H1 (cell line): ENCODE measurements at regions not wholly inside any gene's neighbourhood (a gene's known extent, or its start where the extent isn't known, plus 50 kb on each side); places are given as distances from the start of the nearest gene placed in this dataset.

Experiments used
- CTCF ChIA-PET: fragments of 300-600 bp; sonication (Branson Sonifier 250); formaldehyde crosslinking; loops from one replicate; lab custom pipeline; 2021; ENCODE audit not compliant: partially characterized antibody; lab: Charles Lee
- POLR2A ChIA-PET: fragments of 300-600 bp; sonication (Branson Sonifier 250); formaldehyde crosslinking; loops from one replicate; lab custom pipeline; 2021; ENCODE audit warnings: inconsistent platforms; ENCODE audit not compliant: partially characterized antibody; lab: Charles Lee
- DNase-seq, 2 experiments: peaks; one replicate each; pipeline versions ENCODE4 v3.0.0 to v3.0.0-alpha.2; 2010 to 2022; ENCODE audit warnings: low spot score in 2 of 2, low read depth in 1 of 2, mixed read lengths in 1 of 2
- FAIRE-seq: peaks from 2 replicates; lab custom pipeline; 2011; peaks lifted over from hg19 to GRCh38; lab: Jason Lieb, UNC
- H2AFZ ChIP-seq: 2 replicates; pipeline ENCODE4 v1.8.1; 2012; ENCODE audit warnings: low read length, inconsistent platforms
- H2AK5ac ChIP-seq: 2 replicates; pipeline ENCODE4 v1.6.1; 2013; ENCODE audit warnings: low read depth, low read length
- H2BK120ac ChIP-seq: replicated peaks from 2 replicates; pipeline ENCODE3; 2013; ENCODE audit warnings: low read depth, low read length, inconsistent platforms
- H2BK12ac ChIP-seq: 2 replicates; pipeline ENCODE4 v1.6.1; 2013; ENCODE audit warnings: low read depth, low read length
- H2BK15ac ChIP-seq: 2 replicates; pipeline ENCODE4 v1.6.1; 2013; ENCODE audit warnings: low read length
- H2BK20ac ChIP-seq: 2 replicates; pipeline ENCODE4 v1.6.1; 2013; ENCODE audit warnings: low read length
- H2BK5ac ChIP-seq: 2 replicates; pipeline ENCODE4 v1.6.1; 2013; ENCODE audit warnings: low read depth, low read length
- H3K14ac ChIP-seq: 2 replicates; pipeline ENCODE4 v1.6.1; 2013; ENCODE audit warnings: inconsistent platforms; ENCODE audit not compliant: insufficient read length
- H3K18ac ChIP-seq: 2 replicates; pipeline ENCODE4 v1.6.1; 2013; ENCODE audit warnings: low read length; ENCODE audit errors: extremely low read depth
- H3K23ac ChIP-seq: 2 replicates; pipeline ENCODE4 v1.6.1; 2013; ENCODE audit warnings: inconsistent platforms; ENCODE audit not compliant: insufficient read length
- H3K23me2 ChIP-seq: 2 replicates; pipeline ENCODE4 v1.6.1; 2013; ENCODE audit warnings: low read depth, low read length
- H3K27ac ChIP-seq: 2 replicates; pipeline ENCODE4 v1.6.1; 2011; ENCODE audit warnings: low read depth, low read length, inconsistent platforms
- H3K27me3 ChIP-seq, 4 experiments: replicated peaks in 1 of 4; 1 replicate in 1 of 4; 2 replicates in 3 of 4; pipeline versions ENCODE4 v1.6.1 to v1.8.1; 2011 to 2013; ENCODE audit warnings: low read length in 3 of 4, mild to moderate bottlenecking in 3 of 4, inconsistent platforms in 2 of 4, mixed read lengths in 2 of 4, moderate library complexity in 1 of 4; ENCODE audit not compliant: control insufficient read depth in 3 of 4, insufficient read depth in 3 of 4; ENCODE audit errors: extremely low read depth in 1 of 4
- H3K36me3 ChIP-seq, 4 experiments: 2 replicates each; pipeline versions ENCODE4 v1.6.1 to v1.8.1; 2011 to 2013; ENCODE audit warnings: mild to moderate bottlenecking in 4 of 4, low read length in 3 of 4, moderate library complexity in 2 of 4, control low read depth in 1 of 4, inconsistent platforms in 1 of 4; ENCODE audit not compliant: insufficient read depth in 4 of 4, control insufficient read depth in 2 of 4
- H3K4ac ChIP-seq: replicated peaks from 2 replicates; pipeline ENCODE3; 2013; ENCODE audit warnings: low read length, low read depth, mixed read lengths, inconsistent platforms; ENCODE audit not compliant: insufficient read length
- H3K4me1 ChIP-seq, 4 experiments: replicated peaks in 1 of 4; 1 replicate in 1 of 4; 2 replicates in 3 of 4; pipeline versions ENCODE4 v1.6.1 to v1.8.1; 2011 to 2013; ENCODE audit warnings: low read length in 3 of 4, inconsistent platforms in 2 of 4, mixed read lengths in 1 of 4; ENCODE audit not compliant: insufficient read depth in 4 of 4, control insufficient read depth in 3 of 4
- H3K4me2 ChIP-seq, 2 experiments: 2 replicates each; pipeline versions ENCODE4 v1.6.1 to v1.8.1; 2011 to 2013; ENCODE audit warnings: low read depth in 2 of 2, low read length in 2 of 2, control low read depth in 1 of 2, inconsistent platforms in 1 of 2, mild to moderate bottlenecking in 1 of 2; ENCODE audit not compliant: insufficient read depth in 1 of 2
- H3K4me3 ChIP-seq, 4 experiments: fragments of 200-600, 300-600 bp in 1 of 4; sonication (generic), shearing (Covaris generic), sonication (Bioruptor Twin) in 1 of 4; 2 replicates each; pipeline versions ENCODE4 v1.5.1 to v1.8.1; 2011 to 2016; ENCODE audit warnings: low read length in 4 of 4, low read depth in 3 of 4, control low read depth in 2 of 4, inconsistent platforms in 2 of 4, mild to moderate bottlenecking in 2 of 4, mixed read lengths in 1 of 4, moderate library complexity in 1 of 4; ENCODE audit not compliant: insufficient read depth in 2 of 4; ENCODE audit errors: extremely low read depth in 1 of 4
- H3K56ac ChIP-seq: replicated peaks from 2 replicates; pipeline ENCODE3; 2013; ENCODE audit warnings: low read depth, mild to moderate bottlenecking, mixed read lengths, low read length, inconsistent platforms; ENCODE audit not compliant: insufficient read length
- H3K79me1 ChIP-seq: 2 replicates; pipeline ENCODE4 v1.6.1; 2013; ENCODE audit warnings: low read depth, low read length, control low read depth
- H3K79me2 ChIP-seq, 2 experiments: 2 replicates each; pipeline versions ENCODE4 v1.6.1 to v1.8.1; 2012 to 2013; ENCODE audit warnings: low read length in 2 of 2, mild to moderate bottlenecking in 2 of 2, inconsistent platforms in 1 of 2; ENCODE audit not compliant: insufficient read depth in 2 of 2, control insufficient read depth in 1 of 2
- H3K9ac ChIP-seq, 4 experiments: replicated peaks in 1 of 4; 1 replicate in 1 of 4; 2 replicates in 3 of 4; pipeline versions ENCODE4 v1.6.1 to v1.8.1; 2011 to 2013; ENCODE audit warnings: low read depth in 3 of 4, low read length in 3 of 4, control low read depth in 2 of 4, mild to moderate bottlenecking in 2 of 4, moderate library complexity in 2 of 4, inconsistent platforms in 1 of 4; ENCODE audit errors: extremely low read depth in 1 of 4
- H3K9me3 ChIP-seq, 2 experiments: 2 replicates each; pipeline versions ENCODE4 v1.6.1 to v1.8.1; 2012 to 2013; ENCODE audit warnings: mild to moderate bottlenecking in 2 of 2, moderate library complexity in 2 of 2, control low read depth in 1 of 2, inconsistent platforms in 1 of 2, low read depth in 1 of 2, low read length in 1 of 2, mixed read lengths in 1 of 2; ENCODE audit not compliant: insufficient read depth in 2 of 2
- H4K20me1 ChIP-seq, 2 experiments: replicated peaks in 1 of 2; 2 replicates each; pipeline versions ENCODE3 to v1.8.1; 2011 to 2013; ENCODE audit warnings: inconsistent platforms in 2 of 2, low read length in 2 of 2, mild to moderate bottlenecking in 1 of 2; ENCODE audit not compliant: insufficient read depth in 2 of 2, control insufficient read depth in 1 of 2
- H4K5ac ChIP-seq: 2 replicates; pipeline ENCODE4 v1.6.1; 2013; ENCODE audit warnings: low read length, low read depth, mixed read lengths, inconsistent platforms; ENCODE audit not compliant: insufficient read length
- H4K8ac ChIP-seq: 2 replicates; pipeline ENCODE4 v1.8.0; 2013; ENCODE audit warnings: mild to moderate bottlenecking, moderate library complexity, low read length, inconsistent platforms; ENCODE audit not compliant: insufficient read depth; ENCODE audit errors: extremely low read depth
- H4K91ac ChIP-seq: replicated peaks from 2 replicates; pipeline ENCODE3; 2013; ENCODE audit warnings: low read length, mixed read lengths, inconsistent platforms; ENCODE audit not compliant: insufficient read length
- PHF8 ChIP-seq: fragments of 200-600 bp; sonication (generic); conservative IDR thresholded peaks from 2 replicates; pipeline ENCODE4 v1.7.1; 2012; ENCODE audit warnings: low read depth, mild to moderate bottlenecking, inconsistent platforms, low read length, moderate library complexity
- RFX5 ChIP-seq: IDR thresholded peaks from 2 replicates; pipeline ENCODE4 v1.6.1; 2011; ENCODE audit warnings: low read depth, low read length, improper control_type of control experiment, borderline replicate concordance
- SIRT6 ChIP-seq: IDR thresholded peaks from one replicate; pipeline ENCODE4 v1.7.1; 2012; ENCODE audit warnings: low read length, inconsistent platforms
- SRF ChIP-seq: IDR thresholded peaks from 2 replicates; pipeline ENCODE4 v1.6.1; 2011; ENCODE audit warnings: mild to moderate bottlenecking, low read depth, low read length, moderate library complexity
- TBP ChIP-seq: IDR thresholded peaks from 2 replicates; pipeline ENCODE4 v1.6.1; 2011; ENCODE audit warnings: low read depth, low read length, improper control_type of control experiment
- TCF12 ChIP-seq: IDR thresholded peaks from 2 replicates; pipeline ENCODE4 v1.6.1; 2011; ENCODE audit warnings: low read depth, mild to moderate bottlenecking, low read length
- WGBS, 2 experiments: shearing (Covaris generic) in 1 of 2; methylation state at CpG; one replicate each; pipeline versions ENCODE4 v1.1.6 to v1.1.7; 2013 to 2015; ENCODE audit warnings: low lambda C conversion rate in 2 of 2, mixed read lengths in 2 of 2, inconsistent platforms in 1 of 2, low coverage in 1 of 2, missing lambda C conversion rate in 1 of 2; ENCODE audit not compliant: insufficient replicate concordance in 2 of 2, insufficient coverage in 1 of 2, insufficient read length in 1 of 2; ENCODE audit errors: extremely low coverage in 1 of 2, missing lambda C conversion rate in 1 of 2; 5-methylcytosine and 5-hydroxymethylcytosine counted together

- Histone ChIP-seq H3K4me3 (no peak overlapping the region), H3K14ac (no peak overlapping the region), H2BK5ac (no peak overlapping the region), H2BK15ac (no peak overlapping the region), H3K27me3 (no peaks in the 10 kb centered on the region), H3K23ac (no peak overlapping the region), H3K27ac (no peak overlapping the region), H3K56ac (no peak overlapping the region), H4K91ac (no peak overlapping the region), H3K79me1 (no peaks in the 10 kb centered on the region; the same call in none of the 2 replicates), H2BK12ac (no peak overlapping the region), H4K20me1 (no peaks in the 10 kb centered on the region), H2BK120ac (no peak overlapping the region), H3K4ac (no peak overlapping the region), H3K23me2 (no peaks in the 10 kb centered on the region), H3K4me2 (no peak overlapping the region), H3K18ac (no peak overlapping the region), H3K9ac (no peak overlapping the region), H2BK20ac (no peak overlapping the region), H3K36me3 (no peaks in the 10 kb centered on the region), H3K9me3 (no peaks in the 10 kb centered on the region), H4K5ac (no peak overlapping the region), H4K8ac (no peak overlapping the region), H3K4me1 (no peaks in the 10 kb centered on the region), H2AK5ac (no peak overlapping the region), H3K79me2 (no peaks in the 10 kb centered on the region), H2AFZ (no peak overlapping the region)
- CTCF ChIA-PET, result interaction anchor here (0.6 to 7.8 kb wide), 4 partner anchors 11 to 219 kb away, joined by 3 to 67 read pairs (median 4); no protein-coding TSS in a partner anchor
- POLR2A ChIA-PET, result no interaction called here
- 79% methylated on average over 3 of the region's 3 CpGs; no CpG with 5 or more reads in 1 of the 2 experiments for WGBS, 2 experiments
- FAIRE-seq (no peak), DNase-seq (no peak)
- TF ChIP-seq PHF8 (no peak), SRF (no peak), TCF12 (no peak), RFX5 (no peak), SIRT6 (no peak), TBP (no peak)
These were observed 111.4 kb upstream of the C1QTNF9B start for GRCh38 chr13:24008679-24009078.
